Panc1 (cell line): ENCODE measurements at regions not wholly inside any gene's neighbourhood (a gene's known extent, or its start where the extent isn't known, plus 50 kb on each side); places are given as distances from the start of the nearest gene placed in this dataset.

Source experiments
- ATAC-seq: fragments of 200-7000 bp; cut with Tn5 transposase; 2 replicates; pipeline ENCODE4 v1.9.1; 2020; ENCODE audit warnings: mild to moderate bottlenecking, moderate library complexity
- BruUV-seq: library from RNA; stranded (reverse); fragments of 400-500 nt; replicated peaks from 2 replicates; lab custom pipeline; 2021; lab: Mats Ljungman, UMichigan
- CTCF ChIA-PET: fragments of 300-600 bp; sonication (Branson Sonifier 250); formaldehyde crosslinking; loops from one replicate; lab custom pipeline; 2022; ENCODE audit warnings: antibody characterized with exemption; lab: Charles Lee
- POLR2A ChIA-PET: fragments of 300-600 bp; sonication (Branson Sonifier 250); formaldehyde crosslinking; loops from one replicate; lab custom pipeline; 2022; ENCODE audit warnings: antibody characterized with exemption; lab: Charles Lee
- DNase-seq: peaks from one replicate; pipeline ENCODE4 v3.0.0-alpha.2; 2010; ENCODE audit warnings: low read depth, low spot score
- H3K27ac ChIP-seq: 2 replicates; pipeline ENCODE4 v1.5.1; 2011; ENCODE audit warnings: mild to moderate bottlenecking, low read length, inconsistent platforms
- H3K27me3 ChIP-seq: fragments of 200-500 bp; sonication (Bioruptor generic); 2 replicates; pipeline ENCODE4 v1.6.0; 2014; ENCODE audit warnings: low read length, inconsistent platforms; ENCODE audit not compliant: control insufficient read depth, insufficient read depth
- H3K36me3 ChIP-seq: fragments of 200-500 bp; sonication (Bioruptor generic); 2 replicates; pipeline ENCODE4 v1.5.1; 2014; ENCODE audit warnings: inconsistent platforms, mild to moderate bottlenecking, low read length, moderate library complexity; ENCODE audit not compliant: control insufficient read depth, insufficient read depth
- H3K4me1 ChIP-seq: 2 replicates; pipeline ENCODE4 v1.5.1; 2011; ENCODE audit warnings: inconsistent platforms, mild to moderate bottlenecking, low read length, moderate library complexity; ENCODE audit not compliant: control insufficient read depth, insufficient read depth
- H3K4me3 ChIP-seq, 2 experiments: 2 replicates each; pipeline ENCODE4 v1.5.1; 2011 to 2012; ENCODE audit warnings: low read depth in 2 of 2, low read length in 2 of 2, mild to moderate bottlenecking in 2 of 2, inconsistent platforms in 1 of 2, moderate library complexity in 1 of 2
- H3K9me3 ChIP-seq: fragments of 200-500 bp; sonication (Bioruptor generic); 2 replicates; pipeline ENCODE4 v1.5.1; 2014; ENCODE audit warnings: low read depth, mild to moderate bottlenecking, inconsistent platforms, low read length, moderate library complexity; ENCODE audit not compliant: control insufficient read depth, insufficient read depth
- CTCF ChIP-seq: fragments of 450-650 bp; IDR thresholded peaks from 2 replicates; pipeline ENCODE4 v1.5.1; 2017; ENCODE audit warnings: mild to moderate bottlenecking
- POLR2AphosphoS5 ChIP-seq: IDR thresholded peaks from 2 replicates; pipeline ENCODE4 v1.6.1; 2012; ENCODE audit warnings: mild to moderate bottlenecking, low read depth, low read length, moderate library complexity
- REST ChIP-seq, 2 experiments: IDR thresholded peaks; 2 replicates each; pipeline ENCODE4 v1.6.1; 2011 to 2012; ENCODE audit warnings: low read depth in 2 of 2, control low read depth in 1 of 2, low read length in 1 of 2, mild to moderate bottlenecking in 1 of 2, moderate library complexity in 1 of 2; ENCODE audit not compliant: insufficient read depth in 1 of 2
- SIN3A ChIP-seq: IDR thresholded peaks from 2 replicates; pipeline ENCODE4 v1.6.1; 2012; ENCODE audit warnings: low read depth, mild to moderate bottlenecking, low read length, moderate library complexity, borderline replicate concordance; ENCODE audit not compliant: insufficient read depth
- TCF7L2 ChIP-seq: IDR thresholded peaks from 2 replicates; pipeline ENCODE4 v1.6.1; 2011; ENCODE audit warnings: mild to moderate bottlenecking, low read depth, low read length, inconsistent platforms
- in situ Hi-C: cut with HindIII; loops from 2 replicates; pipeline ENCODE4 v1.10.0; 2016; ENCODE audit warnings: low sequenced_read_pairs, low pct_unique_long_range_greater_than_20kb
- intact Hi-C: fragments of 100-400 bp; cut with micrococcal nuclease; formaldehyde crosslinking; loops from one replicate; pipeline ENCODE4 v1.10.0; 2022; ENCODE audit not compliant: unreplicated experiment

GRCh38 chrX:42378857-42379256 lies 399.1 kb downstream of the PPP1R2C start:
- ATAC-seq (no peak), DNase-seq (no peak)
- Histone ChIP-seq H3K9me3 (no peaks in the 10 kb centered on the region), H3K36me3 (no peaks in the 10 kb centered on the region), H3K4me1 (no peaks in the 10 kb centered on the region), H3K4me3 (no peak overlapping the region), H3K27ac (no peak overlapping the region), H3K27me3 (no peaks in the 10 kb centered on the region)
- ChIA-PET CTCF (no interaction called here), POLR2A (no interaction called here)
- TF ChIP-seq REST (IDR thresholded peaks at IDR 0.05; ENCODE audit: insufficient read depth in 1 of 2, low read depth in 2 of 2, low read length in 1 of 2) (no peak), POLR2AphosphoS5 (no peak), SIN3A (no peak), TCF7L2 (no peak), CTCF (no peak)
- BruUV-seq = no TSS peak
- in situ Hi-C loops = no loop called here
- intact Hi-C loops = no loop called here

- Histone ChIP-seq H3K36me3 (no peaks in the 10 kb centered on the region), H3K9me3 (no peaks in the 10 kb centered on the region), H3K4me3 (no peak overlapping the region), H3K4me1 (no peaks in the 10 kb centered on the region), H3K27me3 (no peaks in the 10 kb centered on the region), H3K27ac (no peak overlapping the region)
- no peak for ATAC-seq
- in situ Hi-C loops = no loop called here
- CTCF ChIA-PET = no interaction called here
- intact Hi-C loops = no loop called here
- TF ChIP-seq SIN3A (no peak), CTCF (no peak), POLR2AphosphoS5 (no peak), REST (IDR thresholded peaks at IDR 0.05; ENCODE audit: insufficient read depth in 1 of 2, low read depth in 2 of 2, low read length in 1 of 2) (no peak), TCF7L2 (no peak)
- DNase-seq = no peak
- no TSS peak for BruUV-seq
- POLR2A ChIA-PET = no interaction called here
Measured at GRCh38 chrX:42375086-42375485, 402.9 kb downstream of the PPP1R2C start.
